OCI-LY7 (cell line): ENCODE measurements at regions not wholly inside any gene's neighbourhood (a gene's known extent, or its start where the extent isn't known, plus 50 kb on each side); places are given as distances from the start of the nearest gene placed in this dataset.

Source experiments
- BruUV-seq: library from RNA; stranded (reverse); fragments of 400-500 nt; replicated peaks from 2 replicates; lab custom pipeline; 2021; lab: Mats Ljungman, UMichigan
- CTCF ChIA-PET: fragments of 300-600 bp; sonication (Branson Sonifier 250); formaldehyde crosslinking; loops from one replicate; lab custom pipeline; 2022; ENCODE audit warnings: antibody characterized with exemption; ENCODE audit not compliant: unreplicated experiment; lab: Charles Lee
- POLR2A ChIA-PET: fragments of 300-600 bp; sonication (Branson Sonifier 250); formaldehyde crosslinking; loops from one replicate; lab custom pipeline; 2022; ENCODE audit warnings: antibody characterized with exemption; lab: Charles Lee
- DNase-seq: peaks from one replicate; pipeline ENCODE4 v3.0.0-alpha.2; 2015; ENCODE audit warnings: low spot score
- H2AFZ ChIP-seq: fragments of 200-600 bp; sonication (generic), shearing (Covaris generic); 2 replicates; pipeline ENCODE4 v1.6.1; 2014; ENCODE audit warnings: mild to moderate bottlenecking, antibody characterized with exemption, low read length, moderate library complexity
- H3K27ac ChIP-seq: fragments of 200-600 bp; sonication (generic); 2 replicates; pipeline ENCODE4 v1.5.1; 2014; ENCODE audit warnings: mixed run types, low read depth, mild to moderate bottlenecking, moderate library complexity, low read length, inconsistent platforms; ENCODE audit not compliant: poor library complexity, severe bottlenecking
- H3K36me3 ChIP-seq: fragments of 200-600 bp; sonication (generic); 2 replicates; pipeline ENCODE4 v1.6.1; 2014; ENCODE audit warnings: mild to moderate bottlenecking, antibody characterized with exemption, low read length, moderate library complexity, mixed read lengths; ENCODE audit not compliant: insufficient read depth
- H3K4me1 ChIP-seq: fragments of 200-600 bp; sonication (generic); 2 replicates; pipeline ENCODE4 v1.5.1; 2014; ENCODE audit warnings: mild to moderate bottlenecking, low read length; ENCODE audit not compliant: insufficient read depth, poor library complexity, severe bottlenecking
- H3K4me2 ChIP-seq: fragments of 200-600 bp; sonication (generic); 2 replicates; pipeline ENCODE4 v1.6.1; 2014; ENCODE audit warnings: mild to moderate bottlenecking, low read length
- H3K4me3 ChIP-seq: fragments of 200-600 bp; sonication (generic); 2 replicates; pipeline ENCODE4 v1.5.1; 2014; ENCODE audit warnings: mild to moderate bottlenecking, low read depth, low read length; ENCODE audit not compliant: poor library complexity, severe bottlenecking
- H3K79me2 ChIP-seq: fragments of 200-600 bp; sonication (generic); 2 replicates; pipeline ENCODE4 v1.6.1; 2016; ENCODE audit warnings: low read depth, mild to moderate bottlenecking, low read length, moderate library complexity, mixed read lengths; ENCODE audit not compliant: insufficient read depth
- H3K9me2 ChIP-seq: fragments of 200-600 bp; sonication (generic); 2 replicates; pipeline ENCODE4 v1.6.1; 2016; ENCODE audit warnings: mild to moderate bottlenecking, low read length, mixed read lengths; ENCODE audit not compliant: insufficient read depth
- H3K9me3 ChIP-seq: fragments of 200-600 bp; sonication (generic); 2 replicates; pipeline ENCODE4 v1.6.1; 2014; ENCODE audit warnings: mild to moderate bottlenecking, mixed run types, low read length, mixed read lengths
- H4K20me1 ChIP-seq: fragments of 200-600 bp; sonication (generic); 2 replicates; pipeline ENCODE4 v1.6.1; 2014; ENCODE audit warnings: mild to moderate bottlenecking, antibody characterized with exemption, low read length, moderate library complexity, mixed read lengths; ENCODE audit not compliant: insufficient read depth
- EZH2phosphoT487 ChIP-seq: fragments of 200-600 bp; sonication (generic); IDR thresholded peaks from 2 replicates; pipeline ENCODE4 v1.6.1; 2018; ENCODE audit warnings: low read depth, borderline replicate concordance, mild to moderate bottlenecking, mixed run types, antibody characterized with exemption, low read length, moderate library complexity, mixed read lengths
- intact Hi-C: fragments of 100-400 bp; cut with micrococcal nuclease; formaldehyde crosslinking; loops from one replicate; pipeline ENCODE4 v1.10.0; 2022; ENCODE audit not compliant: unreplicated experiment
- TF ChIP-seq, protein P1 (sequence below): fragments of 200-600 bp; sonication (generic); conservative IDR thresholded peaks from 2 replicates; pipeline ENCODE4 v1.5.1; 2014; ENCODE audit warnings: mild to moderate bottlenecking, antibody characterized with exemption, low read length, moderate library complexity, mixed read lengths

DNA sequence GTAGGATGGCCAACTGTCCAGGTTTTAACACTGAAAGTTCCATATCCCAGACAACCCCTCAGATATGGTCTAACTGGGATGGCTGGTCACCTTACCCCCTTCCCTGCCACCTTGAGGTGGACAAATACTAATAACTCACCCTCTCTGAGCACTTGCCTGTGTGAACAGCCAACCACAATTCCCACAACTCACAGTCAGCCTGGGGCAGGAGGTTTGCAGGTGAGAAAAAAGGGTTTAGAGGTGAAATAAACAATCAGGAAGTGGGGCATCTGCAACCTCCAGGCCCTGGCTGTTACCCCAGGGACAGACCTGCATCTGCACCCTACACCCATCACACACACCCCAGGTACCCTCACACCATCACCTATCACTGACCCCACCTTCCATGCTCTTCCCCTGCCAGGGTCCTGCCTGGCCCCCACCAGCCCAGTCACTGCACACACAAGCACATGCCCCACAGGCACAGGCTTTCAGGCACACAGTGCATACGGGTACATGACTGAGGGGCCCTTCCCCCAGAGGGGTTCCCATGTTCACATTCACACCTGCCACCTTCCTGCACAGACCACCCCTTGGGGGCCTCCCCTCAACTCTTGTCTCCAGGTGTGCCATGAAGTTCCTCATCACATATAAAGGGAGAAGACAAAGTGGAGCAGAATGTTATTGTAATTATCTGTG lies 679.5 kb downstream of the MATN1 start:
- H3K9me3 ChIP-seq: no peaks in the 10 kb centered on the region
- ChIA-PET POLR2A (no interaction called here), CTCF (no interaction called here)
- no peaks in the 10 kb centered on the region for H3K36me3 ChIP-seq
- no peaks in the 10 kb centered on the region for H3K4me1 ChIP-seq
- BruUV-seq: no TSS peak
- H2AFZ ChIP-seq: no peak overlapping the region
- intact Hi-C loops: no loop called here
- H3K79me2 ChIP-seq: no peaks in the 10 kb centered on the region
- no peak overlapping the region for H3K27ac ChIP-seq
- no peak for TF ChIP-seq EZH2phosphoT487
- TF ChIP-seq, protein P1, sequence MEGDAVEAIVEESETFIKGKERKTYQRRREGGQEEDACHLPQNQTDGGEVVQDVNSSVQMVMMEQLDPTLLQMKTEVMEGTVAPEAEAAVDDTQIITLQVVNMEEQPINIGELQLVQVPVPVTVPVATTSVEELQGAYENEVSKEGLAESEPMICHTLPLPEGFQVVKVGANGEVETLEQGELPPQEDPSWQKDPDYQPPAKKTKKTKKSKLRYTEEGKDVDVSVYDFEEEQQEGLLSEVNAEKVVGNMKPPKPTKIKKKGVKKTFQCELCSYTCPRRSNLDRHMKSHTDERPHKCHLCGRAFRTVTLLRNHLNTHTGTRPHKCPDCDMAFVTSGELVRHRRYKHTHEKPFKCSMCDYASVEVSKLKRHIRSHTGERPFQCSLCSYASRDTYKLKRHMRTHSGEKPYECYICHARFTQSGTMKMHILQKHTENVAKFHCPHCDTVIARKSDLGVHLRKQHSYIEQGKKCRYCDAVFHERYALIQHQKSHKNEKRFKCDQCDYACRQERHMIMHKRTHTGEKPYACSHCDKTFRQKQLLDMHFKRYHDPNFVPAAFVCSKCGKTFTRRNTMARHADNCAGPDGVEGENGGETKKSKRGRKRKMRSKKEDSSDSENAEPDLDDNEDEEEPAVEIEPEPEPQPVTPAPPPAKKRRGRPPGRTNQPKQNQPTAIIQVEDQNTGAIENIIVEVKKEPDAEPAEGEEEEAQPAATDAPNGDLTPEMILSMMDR: no peak
- H3K4me2 ChIP-seq: no peak overlapping the region
- DNase-seq: no peak
- no peak overlapping the region for H3K4me3 ChIP-seq
- no peaks in the 10 kb centered on the region for H3K9me2 ChIP-seq
- no peaks in the 10 kb centered on the region for H4K20me1 ChIP-seq

DNA sequence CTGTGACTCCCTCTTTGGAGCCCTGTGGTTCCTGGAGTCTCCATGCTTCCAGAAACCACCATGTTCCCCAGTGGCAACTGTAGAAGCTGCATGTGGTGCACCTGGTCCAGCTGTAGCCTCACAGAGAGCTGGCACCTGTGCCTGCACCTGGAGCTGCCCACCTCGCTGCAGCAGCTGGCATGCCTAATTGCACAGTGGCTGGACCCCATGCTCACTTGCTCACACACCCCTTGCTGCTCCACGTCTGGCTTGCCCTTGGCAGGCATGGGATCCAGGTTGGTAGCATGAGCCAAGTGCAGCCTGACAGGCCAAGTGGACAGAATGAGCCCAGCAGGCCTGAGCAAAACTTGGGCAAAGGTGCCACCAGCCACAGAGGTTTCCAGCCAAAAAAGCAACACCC lies 680.1 kb downstream of the MATN1 start:
- TF ChIP-seq, protein P1: no peak
- no peak for TF ChIP-seq EZH2phosphoT487

DNA sequence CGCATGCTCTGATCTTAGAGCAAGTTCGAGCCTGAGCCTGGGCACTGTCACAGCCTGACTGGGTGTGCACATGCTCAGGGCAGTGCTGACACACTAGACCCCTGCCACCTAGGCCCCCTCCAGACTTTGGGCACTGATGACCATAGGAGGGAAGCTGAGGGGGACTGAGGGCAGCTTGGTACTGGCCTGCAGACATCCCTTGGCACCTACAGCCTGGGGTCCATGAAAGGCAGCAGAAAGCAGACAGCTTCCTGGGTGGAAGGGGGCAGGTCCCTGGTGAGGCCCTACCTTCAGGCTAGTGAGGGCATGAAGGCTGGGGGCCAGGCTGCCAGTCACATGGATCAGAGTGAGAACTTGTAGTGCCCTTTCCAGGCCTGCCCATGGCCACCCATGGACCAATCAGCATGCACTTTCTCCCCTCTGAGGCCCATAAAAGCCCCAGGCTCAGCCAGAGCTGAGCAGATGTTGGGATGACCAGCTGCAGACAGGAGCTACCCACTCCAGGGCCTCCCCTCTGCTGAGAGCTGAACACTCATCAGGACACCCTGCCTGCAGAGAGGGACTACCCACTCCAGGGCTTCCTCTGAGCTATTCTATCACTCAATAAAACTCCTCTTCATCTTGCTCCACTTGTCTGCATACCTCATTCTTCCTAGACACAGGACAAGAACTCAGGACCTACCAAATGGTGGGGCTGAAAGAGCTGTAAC lies 680.8 kb downstream of the MATN1 start:
- no peaks in the 10 kb centered on the region for H3K36me3 ChIP-seq
- H3K4me3 ChIP-seq: no peak overlapping the region

More for the DNA sequence above, 680.1 kb downstream of the MATN1 start:
- Histone ChIP-seq H3K4me3 (no peak overlapping the region), H3K27ac (no peak overlapping the region), H4K20me1 (no peaks in the 10 kb centered on the region), H3K9me3 (no peaks in the 10 kb centered on the region), H3K36me3 (no peaks in the 10 kb centered on the region), H3K4me2 (no peak overlapping the region), H3K4me1 (no peaks in the 10 kb centered on the region), H2AFZ (no peak overlapping the region), H3K79me2 (no peaks in the 10 kb centered on the region), H3K9me2 (no peaks in the 10 kb centered on the region)
- intact Hi-C loops: no loop called here
- no peak for DNase-seq
- BruUV-seq: no TSS peak
- ChIA-PET CTCF (no interaction called here), POLR2A (no interaction called here)

More for the DNA sequence above, 680.8 kb downstream of the MATN1 start:
- no peaks in the 10 kb centered on the region for H4K20me1 ChIP-seq
- H3K27ac ChIP-seq: no peak overlapping the region
- H2AFZ ChIP-seq: no peak overlapping the region
- H3K4me1 ChIP-seq: no peaks in the 10 kb centered on the region
- no peak for DNase-seq
- no peaks in the 10 kb centered on the region for H3K79me2 ChIP-seq
- POLR2A ChIA-PET: no interaction called here
- TF ChIP-seq EZH2phosphoT487: no peak
- TF ChIP-seq, protein P1: no peak
- intact Hi-C loops: no loop called here
- no peaks in the 10 kb centered on the region for H3K9me3 ChIP-seq
- BruUV-seq: no TSS peak
- no peaks in the 10 kb centered on the region for H3K9me2 ChIP-seq
- no peak overlapping the region for H3K4me2 ChIP-seq
- CTCF ChIA-PET: no interaction called here
